NCI-H1436 treated with DMSO at 0.1 percent for 48 hours (cell line): ENCODE measurements at regions not wholly inside any gene's neighbourhood (a gene's known extent, or its start where the extent isn't known, plus 50 kb on each side); places are given as distances from the start of the nearest gene placed in this dataset.

ENCODE experiments used
- DNase-seq: peaks from one replicate; lab custom pipeline; 2025; lab: John Stamatoyannopoulos, UW

DNA sequence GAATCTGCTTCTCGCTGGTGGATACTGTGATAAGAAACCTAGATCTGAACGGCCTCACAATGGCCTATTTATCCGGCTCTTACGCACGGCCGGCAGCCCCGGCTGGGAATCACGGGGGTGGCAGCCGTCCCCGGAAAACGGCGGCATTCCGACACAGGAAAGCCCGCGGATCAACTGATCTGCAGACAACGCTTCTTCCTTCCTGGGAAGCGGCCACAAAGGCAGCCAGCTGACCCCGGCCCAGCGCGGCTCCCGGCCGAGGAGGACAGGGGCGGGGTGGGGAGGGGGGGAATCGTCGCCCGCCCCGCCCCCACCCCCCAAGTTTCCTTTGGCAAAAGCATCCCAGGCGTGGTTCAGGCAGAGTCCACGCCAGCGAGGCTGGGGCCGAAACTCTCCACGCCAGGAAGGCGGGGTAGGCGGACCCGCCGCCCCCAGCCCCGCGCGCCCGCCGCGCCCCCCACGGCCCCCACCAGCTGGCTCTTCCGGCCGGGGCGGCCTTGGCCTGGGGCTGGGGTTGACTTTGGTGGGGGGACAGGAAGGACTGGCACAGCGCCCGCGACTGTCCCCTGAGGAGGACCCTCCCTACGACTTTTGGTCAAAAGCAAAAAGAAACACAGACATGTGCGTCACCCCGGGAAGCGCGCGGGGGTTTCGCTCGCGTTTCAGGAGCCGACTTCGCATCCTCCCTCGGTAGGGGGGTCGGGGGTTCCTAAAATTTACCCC, 247.7 kb upstream of the ANKRD55 start:
- no peak for DNase-seq

DNA sequence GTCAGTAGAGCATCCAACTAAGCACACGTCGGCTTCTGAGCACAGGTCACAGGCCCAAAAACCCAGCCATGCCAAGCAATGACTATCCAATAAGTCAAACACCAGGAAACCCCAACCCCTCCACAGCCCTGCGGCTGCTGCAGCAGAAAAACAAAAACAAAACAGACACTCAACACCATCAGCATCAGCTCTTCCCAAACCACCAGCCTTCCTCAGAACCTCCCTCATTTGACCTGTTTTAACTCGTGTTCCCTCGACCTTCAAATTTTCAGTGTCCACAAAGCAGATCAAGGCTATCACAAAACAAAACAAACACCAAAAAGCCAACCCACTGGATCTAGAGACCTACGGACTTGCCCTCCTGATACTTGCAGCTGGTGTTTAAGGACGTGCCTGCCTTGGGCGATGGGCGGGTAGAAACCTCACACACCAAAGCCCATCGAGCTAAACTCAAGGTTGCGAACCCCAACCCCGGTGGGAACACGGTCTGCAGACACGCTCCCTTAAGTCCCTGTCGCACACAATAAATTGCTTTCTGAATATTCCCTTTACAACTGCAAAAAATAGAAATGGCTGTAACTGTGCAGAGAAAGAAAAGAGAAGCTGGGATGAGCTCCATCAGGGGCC, 247.1 kb upstream of the ANKRD55 start:
- no peak for DNase-seq

DNA sequence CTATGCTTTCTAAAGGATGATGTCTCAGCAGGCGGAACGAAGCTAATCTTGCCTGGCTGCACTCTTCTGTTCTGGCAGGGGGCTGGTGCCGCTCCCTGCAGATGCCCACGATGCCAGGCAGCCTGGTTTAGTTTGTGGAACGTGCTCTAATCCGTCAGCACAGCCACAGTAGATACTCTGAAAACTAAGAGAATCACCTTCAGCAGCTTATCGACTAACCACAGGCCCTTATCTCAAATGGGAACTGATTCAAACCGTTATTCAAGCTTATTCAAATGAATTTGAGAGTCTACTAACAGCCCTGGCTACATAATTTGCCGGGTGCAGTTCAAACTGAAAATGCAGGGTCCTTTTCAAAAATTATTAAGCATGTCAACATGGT, 246.6 kb upstream of the ANKRD55 start:
- no peak for DNase-seq

DNA sequence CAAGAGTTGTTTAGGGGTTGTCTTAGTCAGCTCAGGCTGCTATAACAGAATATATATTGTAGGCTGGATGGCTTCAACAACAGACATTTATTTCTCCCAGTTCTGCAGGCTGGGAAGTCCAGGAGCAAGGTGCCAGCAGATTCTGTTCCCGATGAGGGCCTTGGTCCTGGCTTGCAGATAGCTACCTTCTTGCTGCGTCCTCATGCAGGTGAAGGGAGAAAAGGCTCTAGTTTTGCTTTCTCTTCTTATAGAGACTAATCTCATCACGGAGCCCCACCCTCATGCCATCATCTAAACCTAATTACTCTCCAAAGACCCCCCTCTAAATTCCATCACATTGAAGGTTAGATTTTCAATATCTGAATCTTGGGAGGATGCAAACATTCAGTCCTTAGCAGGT, 246.0 kb upstream of the ANKRD55 start:
- DNase-seq, result no peak

DNA sequence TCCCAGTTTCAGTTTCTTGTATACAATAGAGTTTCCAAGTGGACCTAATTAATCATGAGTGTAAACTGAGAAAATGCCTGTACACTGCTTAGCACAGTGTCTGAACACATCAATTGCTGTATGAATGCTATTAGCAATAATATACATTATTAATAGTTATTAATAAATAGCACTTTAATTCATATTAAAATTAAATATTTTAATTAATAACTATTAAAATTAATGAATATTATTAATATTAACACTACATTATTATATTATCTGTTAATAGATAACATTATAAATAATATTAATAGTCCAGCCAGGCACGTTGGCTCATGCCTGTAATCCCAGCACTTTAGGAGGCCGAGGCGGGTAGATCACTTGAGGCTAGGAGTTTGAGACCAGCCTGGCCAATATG, 244.9 kb upstream of the ANKRD55 start:
- no peak for DNase-seq

DNA sequence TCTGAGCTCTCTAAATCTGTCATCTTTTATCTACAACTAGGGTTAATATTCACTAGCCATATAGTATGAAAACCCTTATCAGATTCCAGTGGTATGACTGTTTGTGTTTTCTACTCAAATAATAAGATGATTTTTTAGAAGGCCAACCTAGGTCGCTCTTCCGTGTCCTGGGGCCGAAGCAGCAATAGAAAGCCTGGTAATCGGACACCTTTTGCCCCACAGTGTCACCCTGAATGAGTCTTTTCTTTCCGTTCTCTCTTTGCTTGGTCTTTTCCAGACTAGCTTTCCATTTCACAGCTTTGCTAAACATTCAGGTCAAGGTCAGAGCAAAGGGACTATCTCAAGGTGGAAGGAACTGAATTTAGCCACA, 243.3 kb upstream of the ANKRD55 start:
- DNase-seq, result no peak

DNA sequence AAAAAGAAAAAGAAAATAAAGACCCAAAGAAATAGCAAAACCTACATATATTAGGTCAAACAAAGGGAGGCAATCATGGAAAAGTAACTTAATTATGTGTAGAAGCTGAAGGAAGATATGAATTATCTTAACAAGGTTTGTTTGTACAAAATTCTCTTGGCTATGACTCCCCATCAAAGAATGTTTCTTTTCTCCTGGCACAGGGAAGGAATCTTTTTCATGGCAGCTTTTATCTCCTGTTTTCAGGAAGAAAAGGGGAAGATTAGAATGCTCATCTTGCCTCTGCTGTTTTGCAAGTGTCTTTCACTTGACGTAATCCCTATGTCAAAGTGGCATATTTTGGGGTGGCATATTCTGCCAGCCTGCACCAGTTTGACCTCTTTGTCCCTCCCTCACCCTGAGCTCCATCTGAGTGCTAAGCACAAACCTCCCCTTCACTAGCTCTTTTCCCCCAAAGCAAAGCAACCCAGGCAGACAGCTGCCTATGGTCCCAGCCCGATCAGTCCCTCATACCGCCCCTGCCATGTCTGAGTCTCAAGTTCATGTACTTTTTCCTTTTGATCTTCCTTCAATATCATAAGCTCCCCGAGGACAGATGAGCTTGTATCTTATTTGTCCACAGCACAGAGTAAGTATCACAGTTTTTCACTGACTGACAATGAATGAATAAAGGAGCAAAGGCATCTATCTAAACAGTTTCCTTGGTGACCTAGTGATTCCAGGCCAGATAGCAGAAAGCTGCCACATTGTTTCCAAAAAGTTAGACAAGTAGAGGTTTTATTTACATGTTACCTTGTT, 242.8 kb upstream of the ANKRD55 start:
- DNase-seq, result no peak

DNA sequence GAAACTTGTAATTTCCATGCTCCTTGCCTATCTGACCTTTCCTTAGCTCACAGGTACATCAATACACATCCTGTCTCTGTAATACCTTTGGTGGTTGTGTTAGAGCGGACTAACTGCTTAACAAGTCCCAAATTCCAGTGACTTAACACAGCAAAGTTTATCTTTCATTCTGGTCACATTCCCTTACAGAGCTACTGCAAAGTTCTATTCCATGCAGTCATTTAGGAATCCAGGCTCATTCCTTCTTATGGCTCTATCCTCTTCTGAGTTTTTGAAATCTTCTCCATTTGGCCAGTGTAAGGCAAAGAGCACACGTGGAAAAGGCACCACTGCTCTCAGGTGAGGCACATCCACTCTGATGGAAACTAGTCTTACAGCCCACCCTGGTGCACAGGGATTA, 238.6 kb upstream of the ANKRD55 start:
- no peak for DNase-seq

DNA sequence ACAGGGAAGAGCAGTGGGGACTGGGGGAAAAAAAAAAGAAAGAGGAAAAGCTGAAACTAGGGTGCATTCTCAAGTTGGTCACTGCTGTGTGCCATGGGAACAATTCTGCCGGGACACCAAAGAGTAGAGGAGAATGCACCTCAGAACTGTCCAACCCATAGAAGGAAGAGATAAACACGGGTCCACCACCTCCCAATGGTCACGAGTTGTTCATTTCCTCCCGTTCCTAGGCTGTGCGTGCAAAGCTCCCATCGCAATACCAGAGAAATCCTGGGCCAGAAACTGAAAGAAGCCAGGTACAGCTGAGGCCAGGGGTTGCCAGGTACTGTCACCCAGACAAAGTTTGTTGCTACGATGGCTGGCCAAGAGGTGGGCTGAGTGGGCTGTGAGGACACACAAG, 236.9 kb upstream of the ANKRD55 start:
- DNase-seq, result no peak

DNA sequence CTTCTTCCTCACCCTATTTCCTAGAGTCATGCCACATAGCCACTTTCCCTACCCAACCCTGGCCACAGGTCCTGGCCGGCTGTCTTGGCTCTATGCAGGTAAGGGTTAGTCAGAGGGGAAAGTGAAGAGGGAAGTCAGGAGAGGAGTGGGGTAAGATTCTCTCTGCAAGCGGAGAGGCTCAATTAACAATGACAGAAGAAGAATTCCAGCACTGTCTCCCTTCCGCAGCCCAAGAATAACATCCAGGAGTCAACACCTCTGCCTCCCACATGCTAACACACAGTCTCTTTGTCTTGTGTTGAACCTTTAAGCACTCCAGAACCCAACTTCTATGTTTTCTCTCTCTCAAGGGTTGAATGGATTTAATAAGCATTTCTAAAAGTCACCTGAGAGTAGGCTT, 235.1 kb upstream of the ANKRD55 start:
- no peak for DNase-seq

DNA sequence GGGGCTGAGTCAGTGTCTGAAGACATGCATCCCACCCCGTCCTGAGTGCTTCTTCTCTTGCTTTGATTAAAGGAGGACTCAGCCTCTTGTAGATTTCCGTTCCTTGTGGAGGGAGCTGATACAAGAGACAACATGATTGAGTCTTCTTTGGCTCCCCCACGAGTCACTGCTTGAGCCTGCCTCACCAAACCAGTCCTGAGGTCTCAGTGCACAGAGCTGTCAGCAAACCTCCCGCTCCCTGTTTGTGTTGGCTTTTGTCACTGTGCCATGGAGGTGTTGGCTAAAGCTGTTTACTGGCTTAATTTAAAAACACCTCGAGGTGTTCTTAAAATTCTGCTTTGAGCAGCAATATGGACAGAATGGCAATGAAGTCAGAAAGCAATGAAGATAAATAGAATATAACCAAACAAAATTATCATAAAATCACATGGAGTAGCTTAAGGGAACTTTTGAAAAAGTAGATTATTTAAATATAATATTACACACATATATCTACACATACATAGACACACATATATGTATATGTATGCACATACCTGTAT, 234.1 kb upstream of the ANKRD55 start:
- DNase-seq, result no peak

DNA sequence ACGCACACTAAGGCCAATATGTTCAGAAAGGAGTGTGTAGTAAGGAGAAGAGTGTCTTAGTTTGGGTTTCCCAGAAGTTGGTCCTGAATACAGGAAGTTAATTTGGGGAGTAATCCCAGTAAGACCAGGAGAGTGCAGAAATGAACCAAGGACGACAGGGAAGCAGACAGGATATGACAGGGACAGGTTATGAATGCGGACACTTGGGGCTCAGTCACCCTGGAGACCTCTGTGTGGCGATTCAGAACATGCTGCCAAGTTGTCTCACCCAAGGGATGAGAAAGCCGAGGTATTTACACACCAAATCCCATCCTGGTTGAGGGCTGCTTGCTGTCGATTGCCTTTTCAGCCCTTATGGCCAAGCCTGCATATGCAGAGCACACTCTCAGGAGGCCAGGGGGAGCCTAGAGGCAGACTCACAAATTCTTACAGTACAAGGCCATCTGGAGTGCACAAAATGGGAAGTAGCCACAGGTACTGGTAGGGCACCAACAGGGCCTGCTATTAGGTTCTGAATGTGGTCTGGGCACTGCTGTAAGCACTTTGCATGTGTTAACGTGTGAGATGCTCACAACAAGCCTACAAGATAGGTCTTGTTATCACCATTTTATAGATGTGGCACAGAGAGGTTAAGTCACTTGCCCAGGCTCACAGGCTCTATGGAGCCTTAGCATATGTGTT, 233.1 kb upstream of the ANKRD55 start:
- DNase-seq, result no peak

DNA sequence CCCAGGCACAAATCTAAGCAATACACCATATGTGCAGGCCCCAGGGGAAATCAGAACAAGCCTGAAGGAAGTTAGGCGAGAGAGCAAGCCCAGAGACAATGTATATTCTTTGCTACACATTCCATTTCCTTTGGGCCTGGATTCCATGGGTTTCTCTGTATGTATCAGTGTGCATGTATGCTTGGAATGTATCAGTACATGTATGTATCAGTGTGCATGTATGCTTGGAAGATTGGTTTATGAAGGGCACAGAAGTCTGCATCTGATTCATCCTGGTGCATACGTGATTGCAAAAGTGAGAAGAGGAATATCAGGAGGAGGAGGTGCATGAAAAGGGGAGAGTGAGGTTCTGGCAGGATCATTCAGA, 232.6 kb upstream of the ANKRD55 start:
- no peak for DNase-seq

DNA sequence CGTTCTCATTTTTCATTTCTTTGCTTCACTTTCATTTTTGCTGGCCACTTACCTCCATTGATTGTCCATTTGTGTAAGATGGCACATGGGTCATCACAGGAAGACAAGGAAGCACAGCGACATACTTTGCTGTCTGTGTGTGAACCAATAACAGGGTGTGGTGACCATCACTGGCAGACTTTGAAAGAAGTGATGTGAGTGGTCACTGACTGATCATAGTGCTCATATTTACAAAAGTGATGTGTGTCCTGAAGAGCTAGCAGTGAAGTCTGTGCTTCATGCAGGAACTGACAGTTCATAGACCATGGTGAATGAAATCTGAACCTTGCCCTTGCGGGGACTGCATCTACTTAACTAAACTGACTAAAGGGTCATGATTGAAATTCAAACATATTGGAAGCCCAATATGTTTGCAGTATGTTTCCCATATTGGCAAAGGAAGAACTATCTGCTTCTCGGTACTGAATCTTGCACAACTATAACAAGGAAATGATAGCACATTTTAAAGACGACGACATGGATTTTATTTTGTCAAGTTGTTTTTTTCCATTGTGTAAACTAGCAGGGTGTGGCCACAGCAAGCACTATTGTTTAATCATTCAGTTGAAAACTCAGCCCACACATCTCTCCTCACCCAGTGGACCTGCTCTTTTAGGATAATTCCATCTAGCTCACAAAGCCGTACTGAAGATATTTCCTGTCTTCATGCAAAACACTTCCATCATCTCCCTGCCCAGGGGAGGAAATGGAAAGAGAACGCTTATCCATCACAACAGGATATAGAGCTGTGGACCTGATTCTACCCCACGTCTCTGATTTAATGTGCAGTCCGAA, 232.0 kb upstream of the ANKRD55 start:
- DNase-seq, result no peak

DNA sequence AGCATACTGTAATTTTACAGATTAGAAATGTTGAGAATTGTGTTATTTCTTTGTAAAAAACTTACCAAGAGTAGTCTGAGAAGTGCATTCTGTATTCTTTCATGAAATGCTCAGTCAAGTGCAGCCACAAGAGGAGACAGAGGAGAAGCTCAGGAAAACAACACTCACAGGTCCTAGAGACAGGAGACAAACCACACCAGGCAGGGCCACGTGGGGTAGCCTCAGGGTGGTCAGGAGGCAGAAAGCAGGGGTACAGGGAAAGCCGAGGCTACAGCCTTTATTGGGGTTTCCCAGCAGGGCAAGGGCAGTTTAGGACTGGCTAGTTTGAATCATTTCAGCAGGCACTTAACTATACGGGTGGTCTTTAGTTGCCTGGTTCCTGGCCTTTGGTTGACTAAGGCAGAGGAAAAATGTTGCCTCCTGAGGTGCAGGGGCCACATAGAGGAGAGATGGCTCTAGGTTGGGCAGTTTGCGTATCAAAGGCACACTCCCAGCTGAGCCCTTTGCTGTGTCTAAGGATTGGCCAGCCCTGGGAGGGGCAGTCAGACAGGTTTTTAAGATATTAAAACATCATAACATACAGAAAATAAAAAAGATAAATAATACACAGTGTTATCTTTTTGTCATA, 230.9 kb upstream of the ANKRD55 start:
- no peak for DNase-seq

DNA sequence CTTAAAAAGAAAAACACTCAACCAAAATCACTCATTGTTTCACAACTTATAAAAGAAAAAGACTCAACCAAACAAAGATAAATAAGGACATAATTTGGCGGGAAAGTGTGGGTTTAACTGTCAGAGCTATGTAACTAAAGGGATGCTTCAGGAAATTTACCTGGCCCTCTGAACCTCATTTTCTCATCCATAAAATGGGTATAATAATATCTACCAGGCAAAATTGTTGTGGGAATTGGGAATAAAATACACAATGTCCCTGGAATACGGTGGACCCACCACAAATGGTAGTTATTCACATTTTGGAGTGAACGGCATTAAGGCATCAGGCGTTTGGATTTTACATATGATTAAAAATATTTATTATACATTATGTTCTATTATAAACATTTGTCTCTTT, 228.5 kb upstream of the ANKRD55 start:
- no peak for DNase-seq

DNA sequence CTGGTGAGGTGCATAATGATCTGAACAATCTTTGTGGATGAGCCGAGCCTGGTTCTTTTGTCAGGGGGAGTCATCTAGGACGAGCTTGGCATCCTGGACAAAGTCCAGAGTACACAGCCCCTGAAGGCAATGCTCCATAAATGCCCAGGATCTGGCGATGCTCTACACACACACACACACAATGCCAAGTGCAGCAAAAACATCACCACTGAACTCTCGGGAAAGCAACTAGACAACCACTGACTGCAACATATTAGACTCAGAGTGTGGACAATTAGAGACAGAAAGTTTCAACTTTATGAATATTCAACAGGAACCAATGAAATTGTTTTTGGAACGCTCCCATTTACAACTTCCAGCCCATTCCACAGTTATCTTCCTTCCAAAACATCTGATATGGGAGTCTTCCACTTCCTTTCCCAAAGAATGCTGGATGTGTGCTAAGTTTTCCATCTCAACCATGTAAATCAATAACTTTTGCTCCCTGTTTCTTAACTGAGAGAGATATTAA, 227.6 kb upstream of the ANKRD55 start:
- no peak for DNase-seq

DNA sequence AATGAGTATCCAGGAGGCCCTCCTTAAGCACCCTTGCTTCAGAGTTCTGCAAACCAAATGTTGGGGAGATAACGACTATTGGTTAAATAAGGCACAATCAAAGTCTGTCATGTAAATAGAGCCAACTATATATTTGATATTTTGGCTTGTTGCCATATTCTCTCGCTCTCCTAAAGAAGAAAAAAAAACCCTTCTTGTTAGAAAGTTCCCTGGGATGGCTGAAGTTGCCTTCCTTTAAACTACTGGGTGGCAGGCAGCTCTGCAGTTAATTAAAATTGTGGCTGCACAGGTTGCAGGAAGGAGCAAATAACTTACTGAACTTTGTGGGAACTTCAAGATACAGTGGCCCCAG, 227.0 kb upstream of the ANKRD55 start:
- DNase-seq, result no peak

DNA sequence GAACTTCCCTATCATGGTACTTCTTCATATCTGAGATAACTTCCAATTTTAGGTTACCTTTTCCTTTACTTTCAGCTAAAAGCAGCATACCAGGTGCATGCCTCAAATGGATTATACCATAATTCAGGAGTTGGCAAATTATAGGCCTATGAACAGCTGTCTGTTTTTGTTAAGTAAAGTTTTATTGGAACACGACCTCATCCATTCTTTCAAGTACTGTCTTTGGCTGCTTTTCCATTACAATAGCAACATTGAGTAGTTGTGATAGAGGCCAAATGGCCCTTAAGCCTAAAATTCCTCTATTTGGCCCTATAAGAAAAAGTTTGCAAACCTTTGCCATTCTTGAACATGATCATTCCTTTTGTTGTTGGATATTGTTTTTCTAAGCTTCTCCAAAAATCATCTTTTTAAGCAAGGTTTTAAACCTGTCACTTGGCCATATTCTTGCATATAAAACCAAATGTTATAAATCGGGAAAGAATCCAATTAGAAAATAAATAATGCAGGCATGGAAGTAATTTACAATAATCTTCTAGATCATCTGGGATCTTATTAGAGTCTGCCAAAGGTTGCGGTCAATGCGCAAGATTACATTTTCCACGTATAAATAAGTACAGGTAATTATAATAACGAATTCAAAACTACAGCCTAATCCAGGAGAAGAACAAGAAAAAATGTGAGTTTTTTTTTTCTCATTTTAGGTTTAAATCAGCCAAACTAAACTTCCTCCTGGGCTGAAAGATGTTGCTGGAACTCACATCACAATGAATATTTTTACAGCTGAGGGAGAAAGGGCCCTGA, 226.5 kb upstream of the ANKRD55 start:
- no peak for DNase-seq
